ENCODE measurements at regions not wholly inside any gene's neighbourhood (a gene's known extent, or its start where the extent isn't known, plus 50 kb on each side); places are given as distances from the start of the nearest gene placed in this dataset.

DNA sequence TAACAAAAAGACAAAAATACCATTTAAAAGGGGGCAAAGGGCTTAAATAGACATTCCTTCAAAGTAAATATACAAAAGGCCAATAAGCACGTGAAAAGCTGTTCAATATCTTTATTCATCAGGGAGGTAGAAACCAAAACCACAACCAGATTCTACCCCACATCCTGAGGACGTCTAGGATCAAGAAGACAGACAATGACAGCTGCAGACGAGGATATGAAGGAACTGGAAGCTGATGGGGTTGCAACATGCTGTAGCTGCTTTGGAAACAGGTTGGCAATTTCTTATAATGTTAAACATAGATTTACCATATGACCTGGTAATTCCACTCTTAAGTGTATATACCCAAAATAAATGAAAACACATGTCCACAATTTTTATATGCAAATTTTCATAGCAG lies 85.1 kb upstream of the C14orf180 start:
- TF ChIP-seq, protein P1, sequence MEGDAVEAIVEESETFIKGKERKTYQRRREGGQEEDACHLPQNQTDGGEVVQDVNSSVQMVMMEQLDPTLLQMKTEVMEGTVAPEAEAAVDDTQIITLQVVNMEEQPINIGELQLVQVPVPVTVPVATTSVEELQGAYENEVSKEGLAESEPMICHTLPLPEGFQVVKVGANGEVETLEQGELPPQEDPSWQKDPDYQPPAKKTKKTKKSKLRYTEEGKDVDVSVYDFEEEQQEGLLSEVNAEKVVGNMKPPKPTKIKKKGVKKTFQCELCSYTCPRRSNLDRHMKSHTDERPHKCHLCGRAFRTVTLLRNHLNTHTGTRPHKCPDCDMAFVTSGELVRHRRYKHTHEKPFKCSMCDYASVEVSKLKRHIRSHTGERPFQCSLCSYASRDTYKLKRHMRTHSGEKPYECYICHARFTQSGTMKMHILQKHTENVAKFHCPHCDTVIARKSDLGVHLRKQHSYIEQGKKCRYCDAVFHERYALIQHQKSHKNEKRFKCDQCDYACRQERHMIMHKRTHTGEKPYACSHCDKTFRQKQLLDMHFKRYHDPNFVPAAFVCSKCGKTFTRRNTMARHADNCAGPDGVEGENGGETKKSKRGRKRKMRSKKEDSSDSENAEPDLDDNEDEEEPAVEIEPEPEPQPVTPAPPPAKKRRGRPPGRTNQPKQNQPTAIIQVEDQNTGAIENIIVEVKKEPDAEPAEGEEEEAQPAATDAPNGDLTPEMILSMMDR (IDR thresholded peaks at IDR 0.05; ENCODE audit: extremely low read depth, missing control alignments), result no peak
- no peak for DNase-seq (ENCODE audit: low spot score)

GRCh38 chr14:104496095-104496494 lies 83.5 kb upstream of the C14orf180 start:
- DNase-seq (ENCODE audit: low spot score), result no peak
- TF ChIP-seq, protein P1 (IDR thresholded peaks at IDR 0.05; ENCODE audit: extremely low read depth, missing control alignments), result no peak

DNA sequence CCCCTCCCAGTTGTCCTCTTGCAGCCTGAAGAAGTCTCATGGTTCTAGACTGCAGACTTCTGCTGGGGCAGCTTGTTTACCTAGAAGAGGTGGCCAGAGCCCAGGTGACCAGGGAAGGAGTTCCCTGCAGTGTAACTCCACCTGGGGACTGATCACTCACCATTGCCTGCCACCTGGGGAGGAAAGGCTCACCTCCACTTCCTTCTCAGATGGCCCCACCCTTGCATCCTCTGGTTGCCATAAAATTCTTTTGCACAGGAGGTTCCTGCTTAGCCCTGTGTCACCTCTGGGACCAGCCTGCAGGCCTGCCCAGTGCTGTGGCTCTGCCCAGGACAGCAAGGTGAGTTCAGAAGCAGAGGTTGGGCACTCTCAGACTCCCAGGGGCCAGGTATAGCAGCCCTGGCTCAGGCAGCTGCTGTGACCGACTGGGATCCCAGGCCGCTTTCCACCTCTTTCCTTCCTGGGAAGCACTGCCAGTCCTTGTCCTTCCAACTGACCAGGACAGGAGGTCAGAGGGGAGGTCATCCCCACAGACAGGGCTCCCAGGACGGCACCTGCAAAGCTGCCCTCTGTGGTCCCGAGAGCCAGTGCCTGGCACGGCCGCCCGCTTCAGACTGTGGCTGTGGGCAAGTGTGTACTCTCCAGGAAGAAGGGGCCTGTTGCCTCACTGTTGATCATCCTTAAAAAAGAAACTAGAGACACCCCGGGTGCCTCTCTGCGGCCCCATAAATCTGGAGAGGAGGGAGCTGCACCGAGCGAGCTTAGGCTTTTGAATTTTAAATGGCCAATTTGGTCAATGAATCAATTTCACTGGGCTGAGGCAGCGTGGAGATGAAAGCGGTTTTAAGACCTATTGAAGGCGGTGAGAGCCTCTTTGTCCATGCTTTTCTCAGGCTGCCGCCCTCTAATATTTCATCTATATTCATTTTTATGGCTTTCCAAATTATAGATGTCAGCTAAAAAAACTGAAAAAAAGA lies 79.5 kb upstream of the C14orf180 start:
- DNase-seq (ENCODE audit: low spot score), result no peak
- TF ChIP-seq, protein P1 (IDR thresholded peaks at IDR 0.05; ENCODE audit: extremely low read depth, missing control alignments), result no peak

GRCh38 chr14:104502060-104502459 lies 77.5 kb upstream of the C14orf180 start:
- no peak for DNase-seq (ENCODE audit: low spot score)
- TF ChIP-seq, protein P1 (IDR thresholded peaks at IDR 0.05; ENCODE audit: extremely low read depth, missing control alignments), result no peak

- DNase-seq (ENCODE audit: low spot score), result no peak
- TF ChIP-seq, protein P1 (IDR thresholded peaks at IDR 0.05; ENCODE audit: extremely low read depth, missing control alignments), result no peak
Observed at GRCh38 chr14:104503691-104504090, 75.9 kb upstream of the C14orf180 start.

- no peak for DNase-seq (ENCODE audit: low spot score)
- TF ChIP-seq, protein P1 (IDR thresholded peaks at IDR 0.05; ENCODE audit: extremely low read depth, missing control alignments), result no peak
Observed at GRCh38 chr14:104504172-104504735, 75.3 kb upstream of the C14orf180 start.

All from GM20000 (cell line).